ENCODE measurements at regions not wholly inside any gene's neighbourhood (a gene's known extent, or its start where the extent isn't known, plus 50 kb on each side); places are given as distances from the start of the nearest gene placed in this dataset.
"Not testable (repeated sequence)": the region's sequence is repeated elsewhere in the genome, so short reads cannot be mapped to it uniquely, and the experiment has no call there.

DNA sequence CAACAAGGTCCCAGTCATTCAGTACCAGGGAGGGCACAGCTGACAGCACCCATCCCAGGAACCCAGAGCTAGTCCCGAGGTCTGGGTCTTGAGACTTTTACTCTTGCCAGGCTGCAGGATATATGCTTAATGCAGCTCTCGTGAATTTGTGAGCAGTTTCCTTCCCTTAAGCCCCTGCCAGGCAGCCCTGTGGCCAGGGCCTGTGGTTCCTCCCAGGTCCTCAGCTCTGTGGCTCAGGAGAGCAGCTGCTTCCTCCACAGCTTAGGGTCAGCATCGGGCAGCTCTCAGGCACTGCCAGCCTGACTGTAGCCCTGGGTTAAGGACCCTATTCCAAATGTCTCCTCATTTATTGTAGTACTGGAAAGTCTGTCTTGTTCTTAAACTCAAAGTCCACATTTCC, 1384.8 kb downstream of the RPIA start:
- no peak overlapping the region for H3K27ac ChIP-seq
- no peak for TF ChIP-seq ZFX (IDR thresholded peaks at IDR 0.05; ENCODE audit: borderline replicate concordance)
- TF ChIP-seq, protein P1, sequence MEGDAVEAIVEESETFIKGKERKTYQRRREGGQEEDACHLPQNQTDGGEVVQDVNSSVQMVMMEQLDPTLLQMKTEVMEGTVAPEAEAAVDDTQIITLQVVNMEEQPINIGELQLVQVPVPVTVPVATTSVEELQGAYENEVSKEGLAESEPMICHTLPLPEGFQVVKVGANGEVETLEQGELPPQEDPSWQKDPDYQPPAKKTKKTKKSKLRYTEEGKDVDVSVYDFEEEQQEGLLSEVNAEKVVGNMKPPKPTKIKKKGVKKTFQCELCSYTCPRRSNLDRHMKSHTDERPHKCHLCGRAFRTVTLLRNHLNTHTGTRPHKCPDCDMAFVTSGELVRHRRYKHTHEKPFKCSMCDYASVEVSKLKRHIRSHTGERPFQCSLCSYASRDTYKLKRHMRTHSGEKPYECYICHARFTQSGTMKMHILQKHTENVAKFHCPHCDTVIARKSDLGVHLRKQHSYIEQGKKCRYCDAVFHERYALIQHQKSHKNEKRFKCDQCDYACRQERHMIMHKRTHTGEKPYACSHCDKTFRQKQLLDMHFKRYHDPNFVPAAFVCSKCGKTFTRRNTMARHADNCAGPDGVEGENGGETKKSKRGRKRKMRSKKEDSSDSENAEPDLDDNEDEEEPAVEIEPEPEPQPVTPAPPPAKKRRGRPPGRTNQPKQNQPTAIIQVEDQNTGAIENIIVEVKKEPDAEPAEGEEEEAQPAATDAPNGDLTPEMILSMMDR (IDR thresholded peaks at IDR 0.05): no peak

DNA sequence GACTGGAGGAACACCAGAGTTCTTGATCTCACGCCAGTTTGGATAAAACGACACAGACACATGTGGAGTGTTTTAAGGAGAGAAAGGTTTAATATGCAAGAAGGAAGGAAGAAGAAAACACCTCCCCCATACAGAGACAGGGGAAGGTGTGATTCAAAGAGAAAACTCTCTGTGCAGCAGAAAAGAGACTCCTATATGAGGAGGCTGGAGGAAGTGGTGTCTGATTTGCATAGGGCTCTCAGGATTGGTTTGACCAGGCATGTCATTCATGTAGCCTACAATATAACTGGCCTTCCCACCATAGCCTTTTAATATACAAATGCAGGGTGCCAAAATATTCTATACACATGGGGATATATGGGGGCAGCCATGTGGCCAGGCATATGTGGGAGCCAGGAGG, 1386.5 kb downstream of the RPIA start:
- no peak overlapping the region for H3K27ac ChIP-seq
- TF ChIP-seq, protein P1 (IDR thresholded peaks at IDR 0.05): no peak
- no peak for TF ChIP-seq ZFX (IDR thresholded peaks at IDR 0.05; ENCODE audit: borderline replicate concordance)

DNA sequence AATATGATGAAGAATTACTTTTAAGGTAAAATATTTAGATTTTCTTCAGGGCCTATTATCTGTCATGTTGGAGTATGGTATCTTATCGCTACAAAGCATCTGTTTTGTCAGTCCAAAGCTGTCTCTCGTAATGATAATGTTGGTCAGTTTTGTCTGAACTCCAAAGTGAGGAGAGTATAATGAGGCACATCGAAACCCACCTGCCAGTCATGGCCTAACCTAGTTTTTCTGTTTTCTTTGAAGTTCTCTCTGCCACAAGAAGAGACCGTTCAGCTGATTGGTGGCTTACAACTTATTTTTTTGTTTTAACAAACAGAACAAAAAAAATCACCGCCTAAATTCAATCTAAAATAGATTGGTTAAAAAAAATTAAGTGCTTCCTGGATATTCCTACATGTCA, 1387.9 kb downstream of the RPIA start:
- TF ChIP-seq, protein P1 (IDR thresholded peaks at IDR 0.05): no peak
- TF ChIP-seq ZFX (IDR thresholded peaks at IDR 0.05; ENCODE audit: borderline replicate concordance): no peak

DNA sequence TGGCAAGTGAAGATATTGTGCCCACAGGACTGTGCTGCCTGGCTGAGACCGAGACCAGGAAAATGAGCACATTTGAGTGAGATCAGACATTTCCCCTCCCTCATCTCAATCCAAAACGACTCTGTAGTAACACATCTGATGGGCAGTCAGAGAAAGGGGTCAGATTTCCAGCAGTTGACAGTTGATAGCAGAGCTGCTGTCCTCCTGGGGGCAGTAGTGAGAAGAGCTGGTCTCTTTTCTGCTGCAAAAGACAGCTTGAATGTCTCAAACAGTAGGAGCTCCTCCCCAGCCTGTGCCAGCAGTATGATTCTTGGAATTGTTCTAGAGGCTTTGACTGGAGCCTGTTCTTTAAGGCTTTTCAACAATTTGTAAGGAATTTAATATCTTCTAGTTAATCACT, 1396.3 kb downstream of the RPIA start:
- TF ChIP-seq, protein P1 (IDR thresholded peaks at IDR 0.05): peak; percentile 42
- H3K27ac ChIP-seq: not testable (repeated sequence)

More for the DNA sequence above, 1387.9 kb downstream of the RPIA start:
- no peak overlapping the region for H3K27ac ChIP-seq

DNA sequence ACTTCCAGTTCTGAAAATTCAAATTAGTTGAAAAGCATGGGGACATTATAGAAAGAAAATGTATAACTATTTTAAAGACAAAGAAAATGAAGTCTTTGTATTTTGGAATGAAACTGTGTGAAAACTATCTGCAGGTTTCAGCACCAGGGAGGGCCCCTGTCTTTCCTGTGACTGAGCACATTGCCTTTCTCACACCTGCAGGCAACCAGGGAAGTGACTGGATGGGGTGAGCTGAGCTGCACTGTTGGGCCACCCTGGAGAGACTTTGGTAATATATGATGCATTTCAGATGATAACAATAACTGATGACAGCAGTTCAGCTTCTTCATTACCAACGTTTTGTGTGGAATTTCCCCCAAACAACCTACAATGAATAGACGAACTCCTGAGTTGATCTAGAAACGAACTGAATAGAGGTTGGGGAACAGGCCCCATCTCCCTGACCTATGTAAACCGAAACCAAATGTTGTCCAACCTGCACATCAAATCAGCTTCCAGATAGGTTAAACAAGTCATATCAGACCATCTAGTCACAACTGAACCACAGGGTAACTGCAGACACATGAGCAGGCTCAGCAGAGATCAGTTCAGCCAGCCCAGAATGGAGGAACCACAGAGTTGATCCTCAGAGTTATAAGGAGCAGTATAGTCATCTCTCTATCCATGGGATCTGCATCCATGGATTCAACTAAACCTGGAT, 1402.2 kb downstream of the RPIA start:
- H3K27ac ChIP-seq: not testable (repeated sequence)

DNA sequence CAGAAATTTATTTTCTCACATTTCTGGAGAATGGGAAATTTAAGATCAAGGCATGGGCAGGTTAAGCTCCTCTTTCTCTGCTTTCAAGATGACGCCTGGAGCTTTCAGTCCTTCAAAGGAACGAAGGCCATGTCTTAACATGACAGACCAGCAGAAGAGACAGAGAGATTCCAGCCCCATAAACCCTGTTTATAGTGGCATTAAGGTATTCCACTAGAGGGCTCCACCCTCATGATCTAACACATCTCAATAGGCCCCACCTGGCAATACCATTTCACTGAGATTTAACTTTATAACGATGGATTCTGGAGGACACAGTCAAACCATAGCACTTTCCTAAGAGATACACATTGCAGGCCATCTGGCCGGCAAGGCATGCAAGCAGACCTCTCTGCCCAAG, 1406.1 kb downstream of the RPIA start:
- not testable (repeated sequence) for H3K27ac ChIP-seq

DNA sequence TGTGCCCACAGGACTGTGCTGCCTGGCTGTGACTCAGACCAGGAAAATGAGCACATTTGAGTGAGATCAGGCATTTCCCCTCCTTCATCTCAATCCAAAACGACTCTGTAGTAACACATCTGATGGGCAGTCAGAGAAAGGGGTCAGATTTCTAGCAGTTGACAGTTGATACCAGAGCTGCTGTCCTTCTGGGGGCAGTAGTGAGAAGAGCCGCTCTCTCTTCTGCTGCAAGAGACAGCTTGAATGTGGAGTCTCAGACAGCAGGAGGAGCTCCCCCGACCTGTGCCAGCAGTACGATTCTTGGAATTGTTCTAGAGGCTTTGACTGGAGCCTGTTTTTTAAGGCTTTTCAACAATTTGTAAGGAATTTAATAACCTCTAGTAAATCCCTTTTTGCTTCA, 1413.7 kb downstream of the RPIA start:
- not testable (repeated sequence) for H3K27ac ChIP-seq
- TF ChIP-seq, protein P1 (IDR thresholded peaks at IDR 0.05): peak; percentile 16; the same call in 1 of the 2 replicates

DNA sequence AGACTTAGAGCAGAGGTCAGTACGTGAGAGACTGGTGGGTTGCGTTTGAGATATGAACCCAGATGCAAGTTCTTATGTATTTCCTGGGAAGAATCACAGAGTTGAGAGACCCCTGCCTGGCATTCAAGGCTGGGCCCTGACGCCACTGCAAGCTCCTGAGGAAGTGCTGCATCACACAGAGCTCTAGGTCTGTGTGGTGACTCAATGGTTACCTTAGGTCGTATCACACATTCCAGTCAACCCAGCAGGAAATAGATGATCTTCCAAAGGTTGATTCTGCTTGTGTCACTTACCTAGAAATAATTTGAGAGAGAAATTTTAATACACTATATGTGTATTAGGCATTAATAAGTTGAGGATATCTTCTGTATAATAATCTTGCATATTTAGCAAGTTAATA, 1431.9 kb downstream of the RPIA start:
- H3K27ac ChIP-seq: not testable (repeated sequence)

DNA sequence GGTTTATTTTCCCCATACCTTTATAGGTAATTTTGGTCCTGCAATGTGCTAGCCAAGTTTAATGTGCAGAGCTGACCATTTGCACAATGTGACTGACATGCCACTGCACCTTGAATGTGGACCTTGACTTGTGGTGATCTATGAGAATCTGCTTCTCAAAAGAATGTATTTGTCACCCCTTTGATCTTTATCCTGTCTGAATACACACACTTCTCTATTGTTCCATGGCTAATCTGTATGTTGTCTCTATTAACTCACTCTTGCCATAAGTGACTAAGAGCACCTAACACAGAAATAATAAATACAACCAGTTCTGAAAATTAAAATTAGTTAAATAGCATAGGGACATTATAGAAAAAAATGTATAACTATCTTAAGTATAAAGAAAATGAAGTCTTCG, 1447.6 kb downstream of the RPIA start:
- not testable (repeated sequence) for H3K27ac ChIP-seq

DNA sequence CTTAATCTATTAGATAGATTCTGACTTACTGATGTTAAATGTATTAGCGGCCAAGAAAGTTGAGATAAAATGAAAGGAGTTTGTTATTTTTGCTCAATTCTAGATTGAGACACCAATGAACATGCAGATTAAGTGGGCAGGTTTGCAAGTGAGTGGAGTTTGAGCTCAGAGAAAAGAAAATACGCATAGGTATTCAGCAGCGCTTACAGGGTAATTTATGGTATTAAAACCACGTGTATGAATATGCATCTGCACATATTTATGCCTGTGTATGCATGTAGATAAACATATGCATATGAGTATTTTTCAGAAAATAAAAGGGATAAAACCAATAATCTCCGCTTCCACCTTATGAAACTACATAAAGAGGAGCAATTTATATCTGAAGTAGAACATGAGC, 1450.1 kb downstream of the RPIA start:
- not testable (repeated sequence) for H3K27ac ChIP-seq
